ENCODE measurements at regions not wholly inside any gene's neighbourhood (a gene's known extent, or its start where the extent isn't known, plus 50 kb on each side); places are given as distances from the start of the nearest gene placed in this dataset.

- TF ChIP-seq POLR2AphosphoS5 (IDR thresholded peaks at IDR 0.05; ENCODE audit: low read depth, low read length) (no peak), REST (IDR thresholded peaks at IDR 0.05; ENCODE audit: insufficient read depth in 1 of 2, low read depth in 2 of 2, low read length in 2 of 2) (no peak), TAF1 (IDR thresholded peaks at IDR 0.05; ENCODE audit: borderline replicate concordance, insufficient read depth, low read length) (no peak), FOXP2 (optimal IDR thresholded peaks at IDR 0.05; ENCODE audit: borderline replicate concordance, extremely low read depth, extremely low read length, insufficient read depth) (no peak), SIN3A (IDR thresholded peaks at IDR 0.05; ENCODE audit: borderline replicate concordance, insufficient read depth, low read length) (no peak)
These were observed 322.7 kb downstream of the PTPRU start for GRCh38 chr1:29559056-29559455.

Data from PFSK-1 (cell line).